NCI-H2227 (cell line): ENCODE measurements at regions not wholly inside any gene's neighbourhood (a gene's known extent, or its start where the extent isn't known, plus 50 kb on each side); places are given as distances from the start of the nearest gene placed in this dataset.
"Not testable (repeated sequence)": the region's sequence is repeated elsewhere in the genome, so short reads cannot be mapped to it uniquely, and the experiment has no call there.

Experiments
- DNase-seq: peaks from one replicate; lab custom pipeline; 2025; ENCODE audit not compliant: unreplicated experiment; lab: John Stamatoyannopoulos, UW

- peak; percentile 69 for DNase-seq
Measured at GRCh38 chrX:44675362-44676024, 132.8 kb upstream of the FUNDC1 start.

- DNase-seq, result no peak
Measured at GRCh38 chrX:44674906-44675305, 132.2 kb upstream of the FUNDC1 start.

- no peak for DNase-seq
Measured at GRCh38 chrX:44669626-44670025, 127.0 kb upstream of the FUNDC1 start.

GRCh38 chrX:44667771-44668170 is 125.1 kb upstream of the FUNDC1 start:
- no peak for DNase-seq

- not testable (repeated sequence) for DNase-seq
Measured at GRCh38 chrX:44657718-44658246, 115.1 kb upstream of the FUNDC1 start.

- DNase-seq, result no peak
Measured at GRCh38 chrX:44651358-44651757, 108.7 kb upstream of the FUNDC1 start.

GRCh38 chrX:44643723-44644122 is 101.1 kb upstream of the FUNDC1 start:
- DNase-seq, result no peak

- no peak for DNase-seq
Measured at GRCh38 chrX:44637282-44637681, 94.6 kb upstream of the FUNDC1 start.

- no peak for DNase-seq
Measured at GRCh38 chrX:44621078-44621477, 78.4 kb upstream of the FUNDC1 start.

- DNase-seq, result no peak
Measured at GRCh38 chrX:44619039-44619438, 76.4 kb upstream of the FUNDC1 start.

- no peak for DNase-seq
Measured at GRCh38 chrX:44596277-44596676, 53.6 kb upstream of the FUNDC1 start.
